Ishikawa (cell line): ENCODE measurements at regions not wholly inside any gene's neighbourhood (a gene's known extent, or its start where the extent isn't known, plus 50 kb on each side); places are given as distances from the start of the nearest gene placed in this dataset.

ENCODE experiments used
- CEBPB ChIP-seq: IDR thresholded peaks from 2 replicates; pipeline ENCODE4 v1.6.1; 2012
- CREB1 ChIP-seq: IDR thresholded peaks from 2 replicates; pipeline ENCODE4 v1.6.1; 2012; ENCODE audit warnings: low read depth
- EGR1 ChIP-seq: IDR thresholded peaks from 2 replicates; pipeline ENCODE4 v1.6.1; 2012
- EP300 ChIP-seq: IDR thresholded peaks from 2 replicates; pipeline ENCODE4 v1.6.1; 2012; ENCODE audit warnings: borderline replicate concordance
- FOXM1 ChIP-seq: IDR thresholded peaks from 2 replicates; pipeline ENCODE4 v1.6.1; 2012; ENCODE audit warnings: low read depth, borderline replicate concordance
- MAX ChIP-seq: IDR thresholded peaks from 2 replicates; pipeline ENCODE4 v1.6.1; 2012
- NFIC ChIP-seq: IDR thresholded peaks from 2 replicates; pipeline ENCODE4 v1.6.1; 2012
- RAD21 ChIP-seq: IDR thresholded peaks from 2 replicates; pipeline ENCODE4 v1.6.1; 2012; ENCODE audit warnings: low read depth
- REST ChIP-seq: IDR thresholded peaks from 2 replicates; pipeline ENCODE4 v1.6.1; 2012; ENCODE audit warnings: low read depth, mild to moderate bottlenecking
- TAF1 ChIP-seq: IDR thresholded peaks from 2 replicates; pipeline ENCODE4 v1.6.1; 2012; ENCODE audit warnings: low read depth, mild to moderate bottlenecking
- TCF12 ChIP-seq: IDR thresholded peaks from 2 replicates; pipeline ENCODE4 v1.6.1; 2012; ENCODE audit warnings: low read depth
- TEAD4 ChIP-seq: IDR thresholded peaks from 2 replicates; pipeline ENCODE4 v1.6.1; 2012
- USF1 ChIP-seq: IDR thresholded peaks from 2 replicates; pipeline ENCODE4 v1.6.1; 2012
- YY1 ChIP-seq: IDR thresholded peaks from 2 replicates; pipeline ENCODE4 v1.6.1; 2012; ENCODE audit warnings: low read depth
- ZBTB7A ChIP-seq: IDR thresholded peaks from 2 replicates; pipeline ENCODE4 v1.6.1; 2012; ENCODE audit warnings: low read depth

GRCh38 chr12:91316907-91317269 lies 134.3 kb upstream of the DCN start:
- no peak for TF ChIP-seq CEBPB
- no peak for TF ChIP-seq CREB1
- no peak for TF ChIP-seq RAD21
- no peak for TF ChIP-seq TEAD4
- no peak for TF ChIP-seq REST
- no peak for TF ChIP-seq USF1
- TF ChIP-seq TCF12 = no peak
- TF ChIP-seq TAF1 = no peak
- TF ChIP-seq NFIC = no peak

GRCh38 chr12:91316161-91316906 lies 133.7 kb upstream of the DCN start:
- TF ChIP-seq MAX (no peak), CREB1 (no peak), USF1 (no peak), RAD21 (no peak), ZBTB7A (no peak), FOXM1 (no peak), TEAD4 (no peak), REST (no peak), YY1 (no peak), EGR1 (no peak), NFIC (no peak), TCF12 (no peak), CEBPB (no peak), TAF1 (no peak), EP300 (no peak)

GRCh38 chr12:91311081-91311480 lies 128.5 kb upstream of the DCN start:
- TF ChIP-seq TAF1 (no peak), EP300 (no peak), FOXM1 (no peak), TEAD4 (no peak), USF1 (no peak), CREB1 (no peak), YY1 (no peak), MAX (no peak), ZBTB7A (no peak), RAD21 (no peak), EGR1 (no peak)

- TF ChIP-seq YY1 (no peak), USF1 (no peak), EGR1 (no peak), NFIC (no peak), RAD21 (no peak), TAF1 (no peak), CREB1 (no peak), MAX (no peak), TEAD4 (no peak), TCF12 (no peak), CEBPB (no peak), FOXM1 (no peak), EP300 (no peak)
These were observed 126.8 kb upstream of the DCN start for GRCh38 chr12:91309450-91309849.
